GM12872 (cell line): ENCODE measurements at regions not wholly inside any gene's neighbourhood (a gene's known extent, or its start where the extent isn't known, plus 50 kb on each side); places are given as distances from the start of the nearest gene placed in this dataset.

Experiments used
- CTCF ChIP-seq: IDR thresholded peaks from 3 replicates; pipeline ENCODE4 v1.5.1; 2011; ENCODE audit warnings: low read depth, mild to moderate bottlenecking, low read length, moderate library complexity; ENCODE audit not compliant: insufficient read depth

GRCh38 chr3:56914646-56915045, 112.9 kb upstream of the ARHGEF3 start:
- no peak for TF ChIP-seq CTCF

- no peak for TF ChIP-seq CTCF
Measured at GRCh38 chr3:56911363-56911762, 109.6 kb upstream of the ARHGEF3 start.

- no peak for TF ChIP-seq CTCF
Measured at GRCh38 chr3:56909349-56909748, 107.6 kb upstream of the ARHGEF3 start.

- TF ChIP-seq CTCF, result no peak
Measured at GRCh38 chr3:56908004-56908403, 106.3 kb upstream of the ARHGEF3 start.

- no peak for TF ChIP-seq CTCF
Measured at GRCh38 chr3:56904552-56905215, 102.9 kb upstream of the ARHGEF3 start.

GRCh38 chr3:56903231-56903782, 101.6 kb upstream of the ARHGEF3 start:
- TF ChIP-seq CTCF, result no peak

- no peak for TF ChIP-seq CTCF
Measured at GRCh38 chr3:56902468-56903160, 100.9 kb upstream of the ARHGEF3 start.
